ENCODE measurements at regions not wholly inside any gene's neighbourhood (a gene's known extent, or its start where the extent isn't known, plus 50 kb on each side); places are given as distances from the start of the nearest gene placed in this dataset.

DNA sequence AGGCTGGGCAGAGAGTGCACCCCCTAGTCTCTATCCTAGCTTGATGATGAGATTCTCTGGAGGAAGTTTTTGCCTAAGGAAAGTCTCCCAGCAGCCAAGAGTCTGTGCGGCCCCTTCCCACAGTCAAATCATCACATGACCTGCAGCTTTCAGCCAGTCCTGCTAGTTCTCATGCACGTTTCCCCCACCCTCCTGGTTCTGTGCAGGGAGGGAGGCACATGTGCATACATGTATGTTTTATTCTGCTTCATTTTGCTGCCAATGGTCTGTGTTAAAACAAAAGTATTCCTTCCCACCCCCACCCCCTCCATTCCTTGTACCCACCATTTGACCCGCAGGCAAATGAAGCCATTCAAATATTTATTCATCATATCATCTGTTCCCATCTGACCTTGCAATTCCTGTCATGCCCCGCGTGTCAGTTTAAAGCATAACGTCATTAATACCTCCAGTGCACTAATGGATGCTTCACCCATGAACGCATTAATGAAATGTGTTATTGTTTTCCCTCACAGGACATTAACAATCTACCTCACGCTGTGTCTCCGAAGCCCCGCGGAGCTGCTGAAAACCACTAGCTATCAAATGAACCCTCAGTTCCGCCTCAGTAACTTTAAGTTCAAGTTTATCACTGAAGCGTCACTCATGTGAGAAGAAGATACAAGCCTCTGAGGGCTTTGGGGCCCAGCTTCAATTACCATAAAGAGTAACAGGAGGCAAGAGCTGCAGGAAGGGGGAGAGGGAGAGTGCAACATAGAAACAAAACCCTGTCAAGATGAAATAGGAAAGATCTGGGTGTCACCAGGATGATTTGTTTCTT is 139.6 kb downstream of the RASEF start:
- TF ChIP-seq, protein P1, sequence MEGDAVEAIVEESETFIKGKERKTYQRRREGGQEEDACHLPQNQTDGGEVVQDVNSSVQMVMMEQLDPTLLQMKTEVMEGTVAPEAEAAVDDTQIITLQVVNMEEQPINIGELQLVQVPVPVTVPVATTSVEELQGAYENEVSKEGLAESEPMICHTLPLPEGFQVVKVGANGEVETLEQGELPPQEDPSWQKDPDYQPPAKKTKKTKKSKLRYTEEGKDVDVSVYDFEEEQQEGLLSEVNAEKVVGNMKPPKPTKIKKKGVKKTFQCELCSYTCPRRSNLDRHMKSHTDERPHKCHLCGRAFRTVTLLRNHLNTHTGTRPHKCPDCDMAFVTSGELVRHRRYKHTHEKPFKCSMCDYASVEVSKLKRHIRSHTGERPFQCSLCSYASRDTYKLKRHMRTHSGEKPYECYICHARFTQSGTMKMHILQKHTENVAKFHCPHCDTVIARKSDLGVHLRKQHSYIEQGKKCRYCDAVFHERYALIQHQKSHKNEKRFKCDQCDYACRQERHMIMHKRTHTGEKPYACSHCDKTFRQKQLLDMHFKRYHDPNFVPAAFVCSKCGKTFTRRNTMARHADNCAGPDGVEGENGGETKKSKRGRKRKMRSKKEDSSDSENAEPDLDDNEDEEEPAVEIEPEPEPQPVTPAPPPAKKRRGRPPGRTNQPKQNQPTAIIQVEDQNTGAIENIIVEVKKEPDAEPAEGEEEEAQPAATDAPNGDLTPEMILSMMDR (IDR thresholded peaks at IDR 0.05 in 2 of 3, conservative IDR thresholded peaks at IDR 0.05 in 1 of 3; ENCODE audit: insufficient read depth in 2 of 3, low read depth in 1 of 3, low read length in 3 of 3) = no peak
- TF ChIP-seq GABPB1 (CRISPR knock-in tag; IDR thresholded peaks at IDR 0.05) = no peak
- TF ChIP-seq EZH2 (IDR thresholded peaks at IDR 0.05; ENCODE audit: borderline replicate concordance, low read depth, low read length) = no peak
- TF ChIP-seq ERF (CRISPR knock-in tag; IDR thresholded peaks at IDR 0.05) = no peak
- no peak for TF ChIP-seq POLR2A (conservative IDR thresholded peaks at IDR 0.05)
- TF ChIP-seq, protein P2, sequence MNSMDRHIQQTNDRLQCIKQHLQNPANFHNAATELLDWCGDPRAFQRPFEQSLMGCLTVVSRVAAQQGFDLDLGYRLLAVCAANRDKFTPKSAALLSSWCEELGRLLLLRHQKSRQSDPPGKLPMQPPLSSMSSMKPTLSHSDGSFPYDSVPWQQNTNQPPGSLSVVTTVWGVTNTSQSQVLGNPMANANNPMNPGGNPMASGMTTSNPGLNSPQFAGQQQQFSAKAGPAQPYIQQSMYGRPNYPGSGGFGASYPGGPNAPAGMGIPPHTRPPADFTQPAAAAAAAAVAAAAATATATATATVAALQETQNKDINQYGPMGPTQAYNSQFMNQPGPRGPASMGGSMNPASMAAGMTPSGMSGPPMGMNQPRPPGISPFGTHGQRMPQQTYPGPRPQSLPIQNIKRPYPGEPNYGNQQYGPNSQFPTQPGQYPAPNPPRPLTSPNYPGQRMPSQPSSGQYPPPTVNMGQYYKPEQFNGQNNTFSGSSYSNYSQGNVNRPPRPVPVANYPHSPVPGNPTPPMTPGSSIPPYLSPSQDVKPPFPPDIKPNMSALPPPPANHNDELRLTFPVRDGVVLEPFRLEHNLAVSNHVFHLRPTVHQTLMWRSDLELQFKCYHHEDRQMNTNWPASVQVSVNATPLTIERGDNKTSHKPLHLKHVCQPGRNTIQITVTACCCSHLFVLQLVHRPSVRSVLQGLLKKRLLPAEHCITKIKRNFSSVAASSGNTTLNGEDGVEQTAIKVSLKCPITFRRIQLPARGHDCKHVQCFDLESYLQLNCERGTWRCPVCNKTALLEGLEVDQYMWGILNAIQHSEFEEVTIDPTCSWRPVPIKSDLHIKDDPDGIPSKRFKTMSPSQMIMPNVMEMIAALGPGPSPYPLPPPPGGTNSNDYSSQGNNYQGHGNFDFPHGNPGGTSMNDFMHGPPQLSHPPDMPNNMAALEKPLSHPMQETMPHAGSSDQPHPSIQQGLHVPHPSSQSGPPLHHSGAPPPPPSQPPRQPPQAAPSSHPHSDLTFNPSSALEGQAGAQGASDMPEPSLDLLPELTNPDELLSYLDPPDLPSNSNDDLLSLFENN (IDR thresholded peaks at IDR 0.05; ENCODE audit: low read depth in 2 of 2, low read length in 2 of 2) = no peak
- TF ChIP-seq EGR1 (conservative IDR thresholded peaks at IDR 0.05) = no peak
- TF ChIP-seq TAL1 (IDR thresholded peaks at IDR 0.05) = no peak

Data from K562 (cell line).